HG03439 (cell line): ENCODE measurements at regions not wholly inside any gene's neighbourhood (a gene's known extent, or its start where the extent isn't known, plus 50 kb on each side); places are given as distances from the start of the nearest gene placed in this dataset.

Experiments
- ATAC-seq: cut with Tn5 transposase; IDR thresholded peaks from one replicate; pipeline ENCODE4 v1.9.1; 2021; ENCODE audit warnings: mild to moderate bottlenecking, moderate library complexity; ENCODE audit not compliant: unreplicated experiment

GRCh38 chr2:147232225-147232669 lies 612.6 kb upstream of the ACVR2A start:
- no peak for ATAC-seq

GRCh38 chr2:147231607-147232006 lies 613.2 kb upstream of the ACVR2A start:
- ATAC-seq, result no peak

GRCh38 chr2:147231081-147231480 lies 613.7 kb upstream of the ACVR2A start:
- no peak for ATAC-seq

GRCh38 chr2:147227313-147227712 lies 617.5 kb upstream of the ACVR2A start:
- ATAC-seq, result no peak

GRCh38 chr2:147224070-147224469 lies 620.8 kb upstream of the ACVR2A start:
- ATAC-seq, result no peak

- no peak for ATAC-seq
Measured at GRCh38 chr2:147223553-147224060, 621.2 kb upstream of the ACVR2A start.

GRCh38 chr2:147223119-147223518 lies 621.7 kb upstream of the ACVR2A start:
- ATAC-seq, result peak; percentile 66

GRCh38 chr2:147222506-147222905 lies 622.3 kb upstream of the ACVR2A start:
- no peak for ATAC-seq

- ATAC-seq, result no peak
Measured at GRCh38 chr2:147214914-147215313, 629.9 kb upstream of the ACVR2A start.

GRCh38 chr2:147211484-147211883 lies 633.3 kb upstream of the ACVR2A start:
- ATAC-seq, result no peak

GRCh38 chr2:147204102-147204501 lies 640.7 kb upstream of the ACVR2A start:
- ATAC-seq, result no peak

GRCh38 chr2:147198651-147199171 lies 646.1 kb upstream of the ACVR2A start:
- no peak for ATAC-seq

GRCh38 chr2:147197754-147198483 lies 646.9 kb upstream of the ACVR2A start:
- no peak for ATAC-seq

- ATAC-seq, result peak; percentile 66
Measured at GRCh38 chr2:147182260-147182659, 662.6 kb upstream of the ACVR2A start.

- peak; percentile 57 for ATAC-seq
Measured at GRCh38 chr2:147181351-147182029, 663.3 kb upstream of the ACVR2A start.

GRCh38 chr2:147177071-147177857 lies 667.6 kb upstream of the ACVR2A start:
- ATAC-seq, result no peak

GRCh38 chr2:147174824-147175254 lies 670.0 kb upstream of the ACVR2A start:
- ATAC-seq, result no peak

GRCh38 chr2:147173798-147174197 lies 671.0 kb upstream of the ACVR2A start:
- no peak for ATAC-seq

GRCh38 chr2:147173189-147173581 lies 671.6 kb upstream of the ACVR2A start:
- no peak for ATAC-seq

GRCh38 chr2:147172493-147173188 lies 672.2 kb upstream of the ACVR2A start:
- no peak for ATAC-seq

GRCh38 chr2:147171941-147172340 lies 672.9 kb upstream of the ACVR2A start:
- ATAC-seq, result no peak
